HK-2 (cell line): ENCODE measurements at regions not wholly inside any gene's neighbourhood (a gene's known extent, or its start where the extent isn't known, plus 50 kb on each side); places are given as distances from the start of the nearest gene placed in this dataset.

Experiments
- DNase-seq: peaks from one replicate; pipeline ENCODE4 v3.0.0-alpha.2; 2018; ENCODE audit not compliant: unreplicated experiment

DNA sequence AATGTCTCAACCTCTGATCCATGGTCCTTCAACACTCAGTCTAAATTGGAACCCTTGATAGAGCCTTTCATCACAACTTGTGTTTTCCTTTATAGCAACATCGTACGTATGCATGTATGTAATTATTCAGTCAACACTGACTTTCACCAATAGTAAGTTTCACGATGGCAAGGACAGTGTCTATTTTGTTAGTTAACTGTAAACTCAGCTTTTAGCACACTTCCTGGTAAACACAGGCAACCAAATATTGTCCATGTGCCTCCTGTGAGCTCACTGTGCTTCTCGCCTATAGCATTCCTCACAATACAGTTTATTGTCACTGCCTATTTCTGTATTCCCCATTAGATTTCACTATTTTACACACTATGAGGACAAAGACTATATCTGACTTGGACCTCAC, 323.1 kb downstream of the DEPDC1B start:
- DNase-seq, result no peak

DNA sequence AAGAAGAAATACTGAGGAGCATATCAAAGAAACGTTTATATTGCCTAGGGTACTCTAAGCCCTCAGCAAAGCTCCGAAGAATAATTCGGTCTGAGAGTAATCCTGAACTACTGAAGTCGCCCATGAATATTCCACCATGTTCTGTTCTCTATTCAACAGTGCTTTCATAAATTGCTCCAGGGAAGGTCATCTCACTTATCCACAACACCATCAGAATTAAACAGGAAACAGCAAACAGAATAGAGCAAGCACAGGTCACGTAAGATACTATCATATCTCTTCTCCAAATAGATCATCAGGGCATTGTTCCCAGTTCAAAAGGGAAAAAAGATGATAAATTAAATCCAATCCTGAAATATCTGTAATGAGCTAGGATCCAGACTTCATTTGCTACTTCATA, 325.6 kb downstream of the DEPDC1B start:
- DNase-seq, result no peak

DNA sequence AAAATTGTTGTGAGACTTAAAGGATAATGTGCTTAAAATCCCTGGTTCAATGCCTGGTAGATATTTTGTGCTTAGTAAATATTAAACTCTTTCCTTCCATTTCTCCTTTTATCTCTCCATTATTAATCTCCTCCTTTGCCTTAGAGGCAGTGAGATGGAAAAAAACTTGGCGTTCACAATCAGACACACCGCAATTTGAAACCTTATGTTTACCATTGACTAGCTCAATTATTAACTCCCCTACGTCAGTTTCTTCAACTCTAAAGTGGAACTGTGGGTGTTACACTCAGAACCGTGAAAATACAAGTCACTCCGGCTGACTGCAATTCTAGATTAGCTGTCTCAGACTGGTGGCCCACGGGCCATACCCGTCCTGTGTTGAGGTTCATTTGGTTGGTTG, 327.2 kb downstream of the DEPDC1B start:
- DNase-seq, result no peak

DNA sequence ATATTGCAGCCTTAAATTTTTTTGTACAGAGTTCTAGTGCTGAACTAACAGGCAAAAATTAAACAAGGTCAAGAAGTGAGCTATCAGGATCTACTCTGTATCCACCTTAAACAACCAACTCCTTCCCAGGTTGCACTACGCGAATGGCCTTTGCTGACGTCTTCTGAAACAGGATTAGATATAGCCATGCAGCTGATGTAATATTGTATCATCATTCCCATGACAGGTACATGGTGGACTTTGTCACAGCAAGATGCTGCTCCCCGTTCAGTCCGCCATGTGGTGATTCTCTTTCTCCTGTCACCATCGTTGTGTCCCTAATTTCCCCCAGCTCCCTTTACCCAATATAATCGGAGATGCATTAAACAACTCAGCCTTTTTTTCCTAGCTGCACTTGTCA, 328.9 kb downstream of the DEPDC1B start:
- DNase-seq, result no peak

DNA sequence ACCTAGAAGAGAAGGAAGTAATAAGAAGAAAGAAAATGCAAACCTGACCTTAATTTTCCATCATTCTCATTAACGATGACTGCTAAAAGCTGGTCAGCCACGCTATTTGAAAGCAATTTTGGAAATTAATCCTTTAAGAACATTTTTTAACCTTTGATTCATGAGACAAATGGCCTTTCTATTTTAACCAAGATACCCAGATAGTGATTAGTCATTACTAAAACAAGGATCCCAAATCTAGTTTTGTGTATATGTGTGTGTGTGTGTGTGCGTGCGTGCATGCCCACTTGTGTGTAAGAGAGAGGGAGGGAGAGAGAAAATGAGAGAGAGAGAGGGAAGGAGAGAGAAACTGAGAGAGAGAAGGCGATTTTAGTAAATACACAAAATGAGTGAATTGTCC, 329.5 kb downstream of the DEPDC1B start:
- no peak for DNase-seq

DNA sequence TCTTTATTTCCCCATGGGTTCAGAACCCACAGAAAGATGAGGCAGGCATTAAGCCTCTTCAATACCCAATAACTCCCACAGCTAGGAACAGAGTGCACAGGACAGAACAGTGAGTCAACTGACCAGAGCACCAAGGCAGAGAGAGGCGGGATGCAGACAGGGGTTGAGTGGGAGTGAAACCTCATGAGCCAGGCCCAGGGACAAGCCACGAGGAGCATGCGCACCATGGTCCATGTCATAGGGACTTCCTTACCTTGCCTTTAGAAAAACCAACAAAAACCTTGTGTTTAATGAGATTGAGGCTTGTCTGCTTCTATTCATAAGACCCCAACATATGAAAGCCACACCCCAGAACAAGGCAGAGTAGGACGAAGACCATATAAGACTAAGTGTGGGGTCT, 330.6 kb downstream of the DEPDC1B start:
- DNase-seq, result no peak

DNA sequence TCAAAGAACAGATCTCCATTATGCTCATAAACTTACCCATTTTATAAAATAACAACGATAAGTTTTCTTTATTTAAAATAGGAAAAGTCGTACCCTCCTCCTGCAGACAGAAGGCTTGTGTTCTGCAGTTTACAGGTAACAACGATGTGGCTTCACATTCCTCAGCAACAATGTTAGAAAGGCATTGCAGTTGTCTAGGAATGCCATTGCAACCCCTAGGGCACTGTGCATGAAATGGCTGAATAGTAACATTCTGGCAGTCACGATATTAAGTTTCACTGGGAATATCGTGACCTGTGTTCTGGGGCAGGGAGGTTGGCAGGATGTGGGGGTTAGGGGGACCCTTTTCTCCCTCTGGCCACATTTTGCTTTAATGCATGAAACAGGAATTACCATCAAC, 331.9 kb downstream of the DEPDC1B start:
- no peak for DNase-seq

DNA sequence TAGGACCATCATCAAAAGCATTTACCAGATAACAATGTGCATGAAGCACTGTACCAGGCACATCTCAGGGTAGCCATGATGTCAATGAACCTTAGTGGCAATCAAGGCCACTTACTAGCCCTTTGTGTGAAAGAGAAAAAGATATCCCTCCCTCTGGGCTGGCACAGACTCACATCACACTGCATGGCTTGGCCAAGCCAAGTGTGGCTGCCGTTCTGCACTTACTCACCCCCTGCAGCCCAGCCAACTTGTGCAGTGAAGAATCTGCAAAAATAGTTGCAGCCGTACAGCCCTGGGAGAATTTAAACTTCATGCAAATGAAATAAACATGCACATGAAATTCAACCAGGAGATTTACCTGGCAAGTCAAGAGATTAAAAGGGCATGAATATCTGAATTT, 333.5 kb downstream of the DEPDC1B start:
- no peak for DNase-seq

DNA sequence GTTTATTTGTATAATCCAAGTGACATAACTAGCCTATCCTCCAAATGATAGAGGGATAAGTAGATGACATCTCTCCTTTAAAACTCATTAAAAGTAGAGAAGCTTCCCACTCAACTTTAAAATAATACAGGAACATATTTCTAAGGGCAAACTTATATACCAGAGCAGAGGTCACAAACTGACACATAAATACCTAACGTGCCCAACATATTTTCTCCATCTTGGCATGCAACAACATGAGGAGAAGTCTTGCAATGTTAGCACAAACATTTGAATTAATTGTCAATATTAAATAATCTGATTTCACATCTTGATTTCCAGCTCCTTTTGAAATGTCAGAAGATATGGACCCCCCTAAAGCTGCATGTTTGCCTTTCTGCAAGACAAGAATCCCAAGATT, 335.0 kb downstream of the DEPDC1B start:
- no peak for DNase-seq

DNA sequence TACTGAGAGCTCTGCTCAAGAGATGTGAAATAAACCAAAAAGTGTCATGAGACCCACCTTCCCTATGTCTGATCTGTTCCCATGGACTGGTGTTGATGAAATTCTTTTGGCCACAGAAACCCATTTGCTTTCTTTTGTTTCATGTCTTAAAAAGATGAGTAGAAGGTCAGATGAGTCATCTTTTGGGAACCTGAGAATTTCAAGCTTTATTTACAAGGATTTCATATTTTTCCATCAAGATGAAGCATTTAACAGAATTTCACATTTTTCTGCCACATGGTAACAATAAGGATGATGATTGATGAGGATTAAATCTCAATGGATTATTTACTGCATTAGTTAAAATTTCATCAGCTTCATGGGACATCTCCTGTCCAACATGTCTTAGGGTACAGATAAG, 337.8 kb downstream of the DEPDC1B start:
- no peak for DNase-seq

DNA sequence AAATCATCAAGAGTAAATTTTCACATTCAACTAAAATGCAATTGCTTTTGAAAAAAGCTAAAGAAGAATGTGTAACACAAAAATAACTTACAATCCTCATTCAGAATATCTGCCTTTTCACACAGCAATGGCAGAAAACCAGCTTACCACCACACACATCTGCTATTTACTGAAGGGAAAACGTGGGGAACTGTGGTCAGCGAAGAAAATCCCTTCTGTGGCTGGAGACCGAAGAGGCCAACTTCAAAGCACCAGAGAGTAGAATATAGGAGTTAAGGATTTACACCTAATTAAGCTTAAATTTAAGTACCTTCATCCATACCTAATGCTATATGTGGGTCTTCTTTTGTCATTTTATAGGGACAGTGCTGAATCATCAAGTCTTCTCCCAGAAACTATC, 339.6 kb downstream of the DEPDC1B start:
- no peak for DNase-seq

DNA sequence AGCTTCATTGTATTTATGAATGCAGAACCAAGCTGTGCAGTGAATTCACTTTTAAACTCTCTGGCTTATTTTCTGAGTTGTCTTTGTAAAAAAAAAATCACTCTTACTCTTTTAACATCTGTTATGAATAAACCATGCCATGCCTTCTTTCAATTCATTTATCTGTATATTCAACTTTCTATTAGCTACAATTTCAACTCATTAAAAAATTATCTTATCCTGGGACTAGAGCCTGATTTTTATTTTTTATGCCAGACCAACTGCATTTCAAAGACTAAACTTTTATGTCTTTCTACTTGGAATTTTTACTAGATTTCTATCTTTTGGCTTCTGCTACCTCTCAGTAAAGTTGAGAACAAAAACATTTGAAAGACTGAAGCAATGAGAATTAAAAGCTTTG, 342.7 kb downstream of the DEPDC1B start:
- no peak for DNase-seq

DNA sequence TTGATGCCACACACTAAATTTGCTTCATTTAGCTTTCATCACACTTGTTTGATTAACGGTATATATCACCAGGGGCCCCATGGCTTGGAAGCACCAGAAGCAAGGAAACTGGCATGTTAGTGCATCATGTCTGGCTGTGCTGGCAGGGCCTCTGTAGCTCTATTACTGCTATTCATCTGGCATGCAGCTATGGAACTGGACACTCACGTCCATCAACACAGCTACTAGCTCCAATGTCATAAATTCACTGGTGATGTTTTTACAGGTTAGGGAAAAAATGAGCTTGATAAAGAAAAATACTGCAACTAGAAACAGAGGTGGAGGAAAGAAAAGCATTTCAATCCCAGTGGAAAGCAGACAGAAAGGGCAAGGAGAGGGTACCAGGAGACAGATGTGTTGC, 343.2 kb downstream of the DEPDC1B start:
- no peak for DNase-seq

DNA sequence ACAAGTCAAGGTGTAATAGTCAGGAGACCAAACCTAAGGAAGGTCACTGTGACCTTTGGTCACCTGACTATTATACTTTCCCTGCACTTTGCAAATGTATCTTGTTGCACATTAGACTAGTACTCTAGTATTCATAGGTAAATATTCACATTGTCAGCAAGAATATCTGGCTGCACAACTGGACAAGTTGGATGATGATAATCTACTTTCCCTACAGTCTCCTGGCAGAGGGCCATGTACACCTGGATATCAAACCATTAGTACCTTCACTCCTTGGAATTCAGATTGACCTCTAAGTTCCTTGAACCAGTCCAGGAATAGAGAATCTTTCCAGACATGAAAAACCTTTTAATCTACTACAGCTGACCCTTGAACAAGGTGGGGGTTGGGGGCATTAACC, 344.8 kb downstream of the DEPDC1B start:
- DNase-seq, result no peak

DNA sequence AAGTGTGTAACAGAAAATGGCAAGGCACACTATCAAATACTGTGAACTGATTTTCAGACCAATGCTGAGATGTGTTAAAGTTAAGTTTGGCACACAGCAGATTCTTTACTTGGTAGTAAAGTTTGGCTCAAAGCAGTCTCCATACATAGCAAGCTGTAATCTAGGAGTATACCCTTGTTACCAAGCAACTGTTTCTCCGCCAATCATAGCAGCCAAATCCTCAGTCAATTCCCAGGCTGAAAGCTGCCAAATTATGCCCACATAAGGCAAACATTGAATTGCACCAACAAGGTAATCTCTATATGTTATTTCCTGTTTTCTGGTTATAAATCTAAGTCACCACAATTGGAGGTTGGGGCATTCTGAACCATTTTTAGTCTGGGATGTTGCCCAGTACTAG, 345.7 kb downstream of the DEPDC1B start:
- DNase-seq, result no peak

DNA sequence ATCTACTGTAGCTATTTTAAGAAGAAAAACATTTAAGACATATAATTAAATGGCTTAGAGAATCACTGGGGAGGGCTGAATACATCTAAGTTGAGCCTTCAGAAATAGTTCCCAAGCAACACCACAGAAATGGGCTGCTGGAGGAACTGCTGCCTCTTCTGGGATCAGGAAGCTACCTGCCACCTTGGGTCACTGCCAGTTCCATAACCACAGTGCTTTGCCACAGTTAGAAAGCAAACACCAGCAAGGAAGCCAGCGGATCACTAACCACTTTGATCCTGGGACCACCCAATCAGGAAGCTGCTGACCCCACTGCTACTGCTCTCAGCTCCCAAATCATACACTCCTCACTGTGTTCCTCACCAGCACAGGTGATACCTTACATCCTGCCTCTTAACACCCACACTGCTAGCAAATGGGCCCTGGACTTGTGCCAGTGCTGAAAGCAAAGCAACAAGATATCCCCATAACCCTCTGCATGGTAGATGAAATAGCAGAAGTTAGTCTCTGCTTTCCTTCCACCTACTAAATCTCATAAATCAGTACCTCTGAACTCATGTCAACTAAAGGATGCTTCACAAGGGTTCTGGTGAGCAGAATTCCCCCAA, 346.9 kb downstream of the DEPDC1B start:
- DNase-seq, result no peak

DNA sequence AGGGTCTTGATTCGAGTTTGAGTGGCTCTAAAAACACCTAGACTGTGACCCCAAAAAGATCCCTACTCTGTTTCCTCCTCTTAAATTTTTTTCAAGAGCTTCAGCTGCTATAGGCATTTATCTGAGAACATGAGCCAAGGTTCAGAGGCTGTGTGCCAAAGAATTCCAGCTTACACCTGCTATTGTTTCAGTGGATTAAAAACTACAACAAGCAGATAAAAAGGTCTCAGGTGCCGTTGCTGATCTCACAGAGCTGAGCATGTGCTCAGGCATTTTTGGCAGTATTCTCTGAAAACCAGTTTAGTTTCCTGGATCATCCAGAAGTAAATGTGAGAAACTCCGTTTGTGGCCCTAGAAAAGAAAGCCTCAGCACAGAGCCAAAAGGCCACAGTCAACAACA, 349.2 kb downstream of the DEPDC1B start:
- no peak for DNase-seq

DNA sequence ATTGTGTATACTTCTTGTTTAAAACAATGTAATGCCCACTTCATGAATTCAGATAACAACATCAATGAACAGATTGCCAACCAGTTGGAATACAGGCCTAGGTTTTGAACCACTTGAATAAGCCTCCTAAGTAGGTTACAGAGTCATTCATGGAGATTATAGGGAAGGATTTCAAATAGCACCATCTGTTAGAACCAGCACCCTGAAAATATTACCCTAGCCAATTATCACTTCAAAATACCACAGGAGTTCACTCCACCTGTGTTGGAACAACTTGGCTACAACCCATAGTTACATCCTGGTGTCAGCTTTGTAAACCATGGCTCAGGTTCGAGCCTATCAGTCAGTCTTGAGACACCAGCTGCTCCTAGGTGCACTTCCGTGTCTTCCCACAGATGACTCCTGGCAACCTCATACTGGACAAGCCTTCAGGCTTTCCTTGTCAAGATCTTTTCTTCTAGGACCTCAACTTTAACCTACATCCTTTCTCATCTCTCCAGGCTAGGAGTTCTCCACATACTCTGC, 350.0 kb downstream of the DEPDC1B start:
- DNase-seq, result no peak

DNA sequence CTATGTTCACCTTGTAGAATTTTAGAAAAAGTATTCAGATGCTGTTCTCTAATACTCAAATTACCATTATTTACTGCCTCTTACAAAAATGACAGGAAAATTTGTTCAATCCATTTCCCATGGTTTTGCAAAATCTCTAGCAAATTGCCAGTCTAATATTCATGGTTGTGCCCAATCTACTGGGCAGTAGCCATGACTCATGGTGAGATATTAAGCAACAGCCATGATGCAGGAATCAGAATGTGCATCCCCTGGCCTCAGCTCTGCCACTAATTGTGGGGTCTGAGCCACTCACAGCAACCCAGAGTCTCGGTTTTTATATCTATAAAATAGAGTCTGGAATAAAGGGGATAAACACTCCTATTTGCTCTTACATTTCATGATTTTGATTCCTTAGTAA, 353.6 kb downstream of the DEPDC1B start:
- no peak for DNase-seq

DNA sequence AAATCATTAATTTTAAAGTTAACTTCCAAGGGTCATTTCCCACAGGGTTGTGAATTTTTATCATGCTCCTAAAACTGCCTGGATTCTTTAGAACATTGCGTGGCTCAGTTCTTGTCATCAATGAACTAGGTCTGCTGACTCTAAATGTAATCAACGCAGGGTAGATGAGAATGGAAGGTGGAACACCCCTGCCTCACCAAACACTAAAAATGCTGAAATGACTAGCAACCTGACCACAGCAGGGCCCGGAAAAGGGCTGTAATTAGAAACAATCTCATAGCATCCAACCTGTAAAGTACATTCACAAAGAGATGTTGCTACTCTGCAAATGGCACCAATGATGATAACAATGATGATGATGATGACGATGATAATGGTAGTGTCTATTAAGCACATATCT, 356.9 kb downstream of the DEPDC1B start:
- DNase-seq, result no peak

DNA sequence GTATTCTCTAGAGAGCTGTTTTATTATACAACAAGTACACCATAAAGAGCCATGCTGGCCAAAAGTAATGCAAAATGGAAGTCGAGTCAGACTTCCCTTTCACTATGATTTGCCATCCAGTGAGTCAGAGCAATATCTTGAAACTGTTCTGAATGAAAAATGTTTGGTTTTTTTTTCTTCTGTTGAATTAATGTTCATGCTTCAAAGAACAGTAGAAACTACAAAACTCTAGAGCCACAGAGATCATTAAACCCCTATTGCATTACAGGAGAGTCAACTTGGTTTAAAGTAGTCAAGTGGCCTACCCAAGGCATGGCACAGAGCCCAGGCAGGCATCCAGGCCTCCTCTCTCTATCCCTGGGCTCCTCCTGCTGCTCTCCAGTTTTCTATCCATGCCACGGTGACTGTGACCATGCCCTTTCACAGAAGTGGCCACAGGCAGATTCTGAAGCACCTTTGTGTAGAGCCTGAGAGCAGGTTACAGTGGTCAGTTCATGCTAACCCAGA, 358.9 kb downstream of the DEPDC1B start:
- DNase-seq, result no peak

DNA sequence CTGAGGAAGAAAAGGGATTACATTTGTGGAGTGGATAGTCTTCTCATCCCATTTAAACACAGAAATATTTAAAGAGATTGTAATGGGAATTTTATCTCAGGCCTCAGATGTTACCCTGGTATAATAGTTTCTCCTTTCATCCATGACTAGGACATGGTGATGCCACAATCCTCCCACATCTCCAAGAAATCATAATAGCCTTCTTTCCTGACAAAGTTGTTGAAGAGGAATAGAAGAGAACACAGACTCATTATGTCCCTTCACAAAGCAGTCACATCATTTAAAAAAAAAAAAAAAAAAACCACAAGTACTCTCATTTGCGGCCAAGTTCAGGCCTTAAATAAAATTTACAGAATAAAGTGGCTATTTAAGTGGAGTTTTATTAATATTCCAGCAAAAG, 359.6 kb downstream of the DEPDC1B start:
- no peak for DNase-seq

DNA sequence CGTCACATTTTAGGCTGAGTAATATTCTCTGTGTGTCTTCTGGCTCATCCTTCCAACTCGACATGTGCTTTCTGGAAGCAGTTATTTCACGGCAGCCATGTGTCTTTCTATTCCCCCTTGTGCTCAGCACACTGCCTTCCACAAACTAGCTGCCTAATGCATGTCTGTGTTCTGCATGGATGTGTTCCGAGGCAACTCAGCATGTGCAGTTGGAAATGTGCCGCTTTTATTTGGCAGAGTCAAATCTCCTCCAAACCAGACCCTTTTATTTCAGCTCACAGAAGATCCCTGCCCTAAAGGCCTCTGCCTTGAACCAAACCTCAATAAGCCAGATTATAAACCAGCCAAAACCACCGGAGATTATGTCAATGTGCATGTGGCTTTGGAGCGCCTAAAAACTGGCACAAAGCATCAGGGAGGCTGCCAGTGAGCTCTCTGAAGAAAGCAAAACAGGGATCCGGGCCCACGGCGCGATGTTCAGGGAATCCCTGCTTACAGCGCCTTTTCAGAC, 360.2 kb downstream of the DEPDC1B start:
- no peak for DNase-seq

DNA sequence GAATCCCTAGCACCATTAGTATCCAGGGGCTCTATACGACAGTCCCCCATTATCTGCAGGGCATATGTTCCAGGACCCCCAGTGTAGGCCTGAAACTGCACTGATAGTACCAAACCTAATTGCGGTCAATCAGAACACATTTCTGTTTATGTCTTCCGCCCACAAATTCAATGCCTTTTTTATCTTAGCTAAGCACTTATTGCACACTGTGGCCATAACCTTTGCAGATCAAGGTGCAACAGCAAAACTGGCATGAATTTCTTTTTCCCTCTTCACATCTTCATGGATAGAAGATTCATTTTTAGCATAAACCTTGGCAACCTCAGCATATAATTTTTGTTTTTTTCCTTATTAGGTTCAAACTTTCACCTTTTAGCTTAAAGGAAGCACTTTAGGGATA, 361.1 kb downstream of the DEPDC1B start:
- no peak for DNase-seq
